Neural cell (in vitro differentiated cells): ENCODE measurements at regions not wholly inside any gene's neighbourhood (a gene's known extent, or its start where the extent isn't known, plus 50 kb on each side); places are given as distances from the start of the nearest gene placed in this dataset.
"Not testable (repeated sequence)": the region's sequence is repeated elsewhere in the genome, so short reads cannot be mapped to it uniquely, and the experiment has no call there.

Source experiments
- H2AFZ ChIP-seq: fragments of 200-600, 300-800 bp; sonication (generic), shearing (Covaris generic); 2 replicates; pipeline ENCODE4 v1.6.0; 2014; ENCODE audit warnings: low read depth, mild to moderate bottlenecking, antibody characterized with exemption, low read length, moderate library complexity
- H3F3A ChIP-seq: fragments of 200-600 bp; shearing (Covaris generic); 2 replicates; pipeline ENCODE4 v1.6.1; 2016; ENCODE audit warnings: mild to moderate bottlenecking, moderate library complexity, mixed read lengths, antibody characterized with exemption, low read length; ENCODE audit not compliant: insufficient read depth, poor library complexity, severe bottlenecking
- H3K27ac ChIP-seq: fragments of 200-600, 300-800 bp; sonication (generic), shearing (Covaris generic); 2 replicates; pipeline ENCODE4 v1.5.1; 2014; ENCODE audit warnings: mild to moderate bottlenecking, low read length, moderate library complexity
- H3K27me3 ChIP-seq: fragments of 300-800, 200-600 bp; sonication (generic), shearing (Covaris generic); 2 replicates; pipeline ENCODE4 v1.6.0; 2014; ENCODE audit warnings: mild to moderate bottlenecking, low read depth, low read length, moderate library complexity; ENCODE audit not compliant: insufficient read depth
- H3K36me3 ChIP-seq: fragments of 300-800, 200-600 bp; sonication (generic), shearing (Covaris generic); 2 replicates; pipeline ENCODE4 v1.5.1; 2014; ENCODE audit warnings: mild to moderate bottlenecking, antibody characterized with exemption, low read length, moderate library complexity; ENCODE audit not compliant: insufficient read depth
- H3K4me2 ChIP-seq: fragments of 300-800, 200-600 bp; sonication (generic), shearing (Covaris generic); 2 replicates; pipeline ENCODE4 v1.6.0; 2014; ENCODE audit warnings: mild to moderate bottlenecking, low read length
- H3K4me3 ChIP-seq: fragments of 300-800, 200-600 bp; sonication (generic), shearing (Covaris generic); 2 replicates; pipeline ENCODE4 v1.5.1; 2014; ENCODE audit warnings: mild to moderate bottlenecking, low read length, moderate library complexity
- H3K79me2 ChIP-seq: fragments of 200-600 bp; shearing (Covaris generic); replicated peaks from 2 replicates; pipeline ENCODE4 v1.6.0; 2014; ENCODE audit warnings: mild to moderate bottlenecking, low read length, moderate library complexity; ENCODE audit not compliant: insufficient read depth
- H3K9ac ChIP-seq: fragments of 300-800, 200-600 bp; sonication (generic), shearing (Covaris generic); 2 replicates; pipeline ENCODE4 v1.6.1; 2016; ENCODE audit warnings: mild to moderate bottlenecking, low read length, mixed read lengths
- H3K9me2 ChIP-seq: fragments of 200-600 bp; shearing (Covaris generic); 2 replicates; pipeline ENCODE4 v1.6.1; 2016; ENCODE audit warnings: mild to moderate bottlenecking, low read length, mixed read lengths; ENCODE audit not compliant: insufficient read depth
- H3K9me3 ChIP-seq: fragments of 200-600, 300-800 bp; sonication (generic), shearing (Covaris generic); 2 replicates; pipeline ENCODE4 v1.6.1; 2016; ENCODE audit warnings: mild to moderate bottlenecking, mixed run types, low read length, moderate library complexity, mixed read lengths
- H4K20me1 ChIP-seq: fragments of 200-600 bp; shearing (Covaris generic); 2 replicates; pipeline ENCODE4 v1.6.1; 2016; ENCODE audit warnings: mild to moderate bottlenecking, mixed run types; ENCODE audit not compliant: insufficient read depth
- CTCF ChIP-seq: fragments of 450-650 bp; IDR thresholded peaks from 2 replicates; pipeline ENCODE4 v1.5.1; 2014; ENCODE audit warnings: antibody characterized with exemption, mild to moderate bottlenecking, moderate library complexity; ENCODE audit not compliant: poor library complexity, severe bottlenecking
- EP300 ChIP-seq: fragments of 450-650 bp; conservative IDR thresholded peaks from 2 replicates; pipeline ENCODE4 v1.6.1; 2014; ENCODE audit warnings: antibody characterized with exemption, mild to moderate bottlenecking, moderate library complexity; ENCODE audit not compliant: poor library complexity, severe bottlenecking
- EZH2 ChIP-seq: fragments of 200-600, 300-800 bp; shearing (Covaris generic), sonication (generic); IDR thresholded peaks from 2 replicates; pipeline ENCODE4 v1.6.1; 2014; ENCODE audit warnings: antibody characterized with exemption, low read length, borderline replicate concordance, mild to moderate bottlenecking; ENCODE audit not compliant: insufficient read depth, poor library complexity, severe bottlenecking
- MXI1 ChIP-seq: fragments of 450-650 bp; conservative IDR thresholded peaks from 2 replicates; pipeline ENCODE4 v1.6.1; 2014; ENCODE audit warnings: antibody characterized with exemption, mild to moderate bottlenecking; ENCODE audit not compliant: poor library complexity, severe bottlenecking
- POLR2AphosphoS5 ChIP-seq: IDR thresholded peaks from 2 replicates; pipeline ENCODE4 v1.6.1; 2012
- RAD21 ChIP-seq: fragments of 450-650 bp; conservative IDR thresholded peaks from 2 replicates; pipeline ENCODE4 v1.6.1; 2014; ENCODE audit warnings: antibody characterized with exemption, mild to moderate bottlenecking, moderate library complexity
- REST ChIP-seq: IDR thresholded peaks from 2 replicates; pipeline ENCODE4 v1.6.1; 2012; ENCODE audit warnings: borderline replicate concordance
- SMC3 ChIP-seq: fragments of 450-650 bp; conservative IDR thresholded peaks from 2 replicates; pipeline ENCODE4 v1.6.1; 2014; ENCODE audit warnings: antibody characterized with exemption, mild to moderate bottlenecking, moderate library complexity; ENCODE audit not compliant: poor library complexity
- TAF1 ChIP-seq: IDR thresholded peaks from 2 replicates; pipeline ENCODE4 v1.6.1; 2012; ENCODE audit warnings: low read depth

GRCh38 chrY:16639777-16640176 is 1240.2 kb downstream of the CDY2B start:
- H3K79me2 ChIP-seq, result no peaks in the 10 kb centered on the region
- H3K27ac ChIP-seq, result no peak overlapping the region
- no peak overlapping the region for H3K9ac ChIP-seq
- H3K36me3 ChIP-seq, result no peaks in the 10 kb centered on the region
- no peak overlapping the region for H3K4me3 ChIP-seq
- no peaks in the 10 kb centered on the region for H3F3A ChIP-seq
- no peak overlapping the region for H2AFZ ChIP-seq
- H3K9me3 ChIP-seq, result no peaks in the 10 kb centered on the region
- H3K9me2 ChIP-seq, result no peaks in the 10 kb centered on the region
- H3K4me2 ChIP-seq, result no peak overlapping the region
- H4K20me1 ChIP-seq, result no peaks in the 10 kb centered on the region
- no peaks in the 10 kb centered on the region for H3K27me3 ChIP-seq
- TF ChIP-seq CTCF (peak; percentile 57), SMC3 (peak; percentile 44), RAD21 (peak; percentile 62), MXI1 (no peak), EP300 (no peak)

GRCh38 chrY:16638743-16639142 is 1241.3 kb downstream of the CDY2B start:
- H2AFZ ChIP-seq, H3K9ac ChIP-seq, H3K4me2 ChIP-seq, H3K27me3 ChIP-seq, H3K9me2 ChIP-seq, H3K27ac ChIP-seq, H3K4me3 ChIP-seq, H3K9me3 ChIP-seq, H3K36me3 ChIP-seq, H4K20me1 ChIP-seq, H3F3A ChIP-seq, H3K79me2 ChIP-seq: not testable (repeated sequence)

- Histone ChIP-seq H3K4me2 (no peak overlapping the region), H3K27ac (no peak overlapping the region), H4K20me1 (no peaks in the 10 kb centered on the region), H3K36me3 (no peaks in the 10 kb centered on the region), H3K9ac (no peak overlapping the region), H3K79me2 (no peaks in the 10 kb centered on the region), H3F3A (no peaks in the 10 kb centered on the region), H2AFZ (no peak overlapping the region), H3K27me3 (no peaks in the 10 kb centered on the region), H3K9me3 (no peaks in the 10 kb centered on the region), H3K9me2 (no peaks in the 10 kb centered on the region), H3K4me3 (no peak overlapping the region)
- no peak for TF ChIP-seq POLR2AphosphoS5
- TF ChIP-seq REST, result no peak
- TF ChIP-seq RAD21, result no peak
- TF ChIP-seq MXI1, result no peak
- TF ChIP-seq EZH2, result no peak
- no peak for TF ChIP-seq CTCF
- no peak for TF ChIP-seq SMC3
- TF ChIP-seq EP300, result no peak
- no peak for TF ChIP-seq TAF1
Measured at GRCh38 chrY:16636254-16636653, 1243.8 kb downstream of the CDY2B start.
